Renal pelvis (tissue), 1 donor: ENCODE measurements at regions not wholly inside any gene's neighbourhood (a gene's known extent, or its start where the extent isn't known, plus 50 kb on each side); places are given as distances from the start of the nearest gene placed in this dataset.
A peak's percentile ranks its signal among the peaks of the same experiment; 100 is the strongest.

ENCODE experiments used
- DNase-seq: peaks from one replicate; pipeline ENCODE4 v3.0.0-alpha.2; 2013

DNA sequence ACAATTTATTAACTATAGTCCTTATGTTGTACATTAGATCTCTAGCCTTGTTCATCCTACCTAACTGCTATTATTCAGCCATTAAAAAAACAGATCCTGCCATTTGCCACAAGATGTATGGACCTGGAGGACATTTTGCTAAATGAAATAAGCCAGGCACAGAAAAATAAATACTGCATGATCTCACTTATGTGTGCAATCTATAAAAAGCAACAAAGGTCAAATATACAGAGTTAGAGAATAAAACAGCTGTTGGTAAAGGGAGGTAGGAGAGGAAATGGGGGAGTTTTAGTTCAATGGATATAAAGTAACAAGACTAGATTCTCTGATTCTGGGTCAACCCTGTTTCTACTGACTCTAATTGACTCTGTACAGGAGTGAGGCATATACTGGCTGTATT is 103.3 kb upstream of the FAM9C start:
- no peak for DNase-seq

- no peak for DNase-seq
Observed at GRCh38 chrX:13147147-13147546, 102.7 kb upstream of the FAM9C start.

DNA sequence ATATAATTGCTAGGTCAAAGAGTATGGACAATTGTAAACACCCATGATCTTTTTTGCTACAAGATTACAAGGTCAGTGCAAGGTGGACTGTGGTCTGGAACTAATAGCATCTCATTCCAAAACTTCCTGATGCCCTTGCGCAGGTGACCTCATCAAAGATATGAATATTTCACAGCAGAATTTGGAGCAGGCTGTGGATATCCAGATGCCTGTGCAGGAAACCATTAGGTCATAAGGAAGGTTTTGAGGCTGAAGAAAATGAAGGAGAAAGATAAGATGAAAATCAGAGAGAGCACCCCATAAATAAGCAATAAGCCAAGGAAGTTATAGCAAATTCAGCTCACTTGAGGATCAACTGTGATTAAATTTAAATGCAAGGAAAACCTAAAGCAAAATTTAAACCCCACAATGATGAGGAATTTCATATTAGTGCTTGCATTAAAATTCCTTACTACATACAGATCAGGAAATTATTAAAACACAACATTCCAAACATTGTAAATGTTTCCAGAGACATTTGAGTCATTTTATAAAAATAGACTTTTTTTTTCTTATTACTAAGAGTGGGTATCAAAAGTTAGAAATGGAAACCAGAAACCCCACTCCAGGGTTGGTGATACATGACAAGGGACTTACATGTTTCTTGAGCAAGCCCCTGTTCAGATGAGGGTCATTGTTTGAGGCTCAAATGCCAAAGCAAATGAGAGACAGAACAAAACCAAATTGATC is 100.7 kb upstream of the FAM9C start:
- DNase-seq = no peak

DNA sequence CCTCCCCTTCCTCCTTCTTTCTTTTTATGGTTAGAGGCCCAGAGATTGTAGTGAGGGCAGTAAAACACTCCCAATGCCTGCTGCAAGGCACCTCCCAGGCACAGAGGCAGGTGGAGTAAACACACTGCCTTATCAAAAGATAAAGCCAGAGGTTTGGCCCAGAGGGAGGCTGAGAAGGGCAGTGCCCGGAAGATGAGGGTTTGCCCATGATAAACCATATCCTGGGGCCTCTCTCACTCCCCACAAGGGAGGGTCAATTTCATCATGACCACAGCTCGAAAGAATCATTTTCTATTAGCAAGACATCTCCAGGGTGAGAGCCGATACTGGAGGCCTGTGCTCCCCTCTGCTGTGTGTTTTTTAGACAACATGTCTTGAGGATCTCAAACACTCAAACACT is 98.5 kb upstream of the FAM9C start:
- no peak for DNase-seq

DNA sequence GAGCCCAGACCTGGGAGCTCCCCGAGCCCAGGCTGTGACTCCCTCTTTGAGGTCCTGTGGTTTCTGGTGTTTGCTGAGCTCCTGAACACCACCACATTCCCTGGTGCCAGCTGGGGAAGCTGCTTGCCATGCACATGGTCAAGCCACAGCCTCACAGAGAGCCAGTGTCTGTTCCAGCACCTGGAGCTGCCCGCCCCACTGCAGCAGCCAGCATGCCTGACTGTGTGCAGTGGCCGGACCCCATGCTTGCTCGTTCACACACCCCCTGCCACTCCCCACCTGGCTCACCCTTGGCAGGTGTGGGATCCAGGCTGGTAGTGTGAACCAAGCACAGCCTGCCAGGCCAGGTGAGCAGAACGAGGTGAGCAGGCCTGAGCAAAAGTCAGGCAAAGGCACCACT is 95.6 kb upstream of the FAM9C start:
- no peak for DNase-seq

- no peak for DNase-seq
Observed at GRCh38 chrX:13131396-13132137, 87.1 kb upstream of the FAM9C start.

DNA sequence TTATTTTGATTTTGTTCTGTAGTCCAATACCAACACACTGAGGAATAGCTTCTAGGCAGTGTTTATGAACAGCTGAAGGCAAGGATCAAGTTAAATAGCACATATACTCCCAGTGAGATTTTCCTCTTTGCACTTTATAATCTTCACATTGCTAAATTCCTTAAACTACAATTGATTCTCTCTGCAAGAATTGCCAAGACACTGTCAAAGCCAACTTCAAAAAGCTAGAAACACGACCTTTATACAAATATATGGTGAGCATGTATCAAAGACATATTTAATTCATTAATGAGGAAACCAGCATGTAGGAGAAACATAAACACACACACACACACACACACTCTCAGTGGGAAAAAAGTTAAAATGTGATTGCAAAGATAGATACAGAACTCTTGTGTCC is 86.4 kb upstream of the FAM9C start:
- peak; percentile 42 for DNase-seq

DNA sequence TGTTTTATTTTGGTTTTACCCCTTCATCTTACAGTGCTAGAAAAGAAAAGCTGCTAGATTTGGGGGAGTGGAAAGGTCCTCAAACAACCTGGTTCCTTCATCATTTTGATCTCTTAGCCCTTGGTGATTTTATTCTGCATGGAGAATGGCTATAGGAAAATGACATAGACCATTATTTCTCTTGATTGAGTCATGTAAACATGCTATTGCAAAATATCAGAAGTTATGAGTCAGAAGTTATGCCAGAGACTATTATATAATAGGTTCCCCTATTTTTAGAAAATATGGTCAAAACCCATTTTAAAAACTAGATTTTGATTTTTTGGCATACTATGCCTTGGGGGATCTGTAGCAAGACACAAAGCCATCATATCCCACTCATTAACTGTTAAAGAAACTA is 83.7 kb upstream of the FAM9C start:
- DNase-seq = no peak

GRCh38 chrX:13126775-13127174 is 82.4 kb upstream of the FAM9C start:
- no peak for DNase-seq

GRCh38 chrX:13125188-13125587 is 80.8 kb upstream of the FAM9C start:
- no peak for DNase-seq

DNA sequence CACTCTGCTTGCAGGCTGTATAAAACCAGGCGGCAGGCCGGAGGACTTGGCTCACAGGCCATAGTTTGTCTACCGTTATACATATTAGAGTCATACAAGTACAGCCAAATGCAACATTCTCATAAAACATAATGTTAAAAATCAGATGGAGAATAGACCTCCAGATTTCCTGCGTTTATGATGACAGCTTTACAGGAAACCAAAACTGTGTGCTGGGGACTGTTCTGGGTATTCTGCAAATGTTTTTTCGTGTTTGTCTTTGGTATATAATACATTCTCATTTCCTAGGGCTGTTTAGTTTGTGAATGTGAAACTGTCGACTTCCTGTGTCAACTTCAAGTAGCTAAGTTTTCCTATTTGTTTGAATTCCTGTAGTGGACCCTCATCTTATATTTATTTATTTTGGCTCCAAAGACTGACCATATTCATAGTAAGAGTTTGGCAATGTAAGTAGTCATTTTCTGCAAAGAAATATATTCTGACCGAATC is 79.5 kb upstream of the FAM9C start:
- DNase-seq = no peak

DNA sequence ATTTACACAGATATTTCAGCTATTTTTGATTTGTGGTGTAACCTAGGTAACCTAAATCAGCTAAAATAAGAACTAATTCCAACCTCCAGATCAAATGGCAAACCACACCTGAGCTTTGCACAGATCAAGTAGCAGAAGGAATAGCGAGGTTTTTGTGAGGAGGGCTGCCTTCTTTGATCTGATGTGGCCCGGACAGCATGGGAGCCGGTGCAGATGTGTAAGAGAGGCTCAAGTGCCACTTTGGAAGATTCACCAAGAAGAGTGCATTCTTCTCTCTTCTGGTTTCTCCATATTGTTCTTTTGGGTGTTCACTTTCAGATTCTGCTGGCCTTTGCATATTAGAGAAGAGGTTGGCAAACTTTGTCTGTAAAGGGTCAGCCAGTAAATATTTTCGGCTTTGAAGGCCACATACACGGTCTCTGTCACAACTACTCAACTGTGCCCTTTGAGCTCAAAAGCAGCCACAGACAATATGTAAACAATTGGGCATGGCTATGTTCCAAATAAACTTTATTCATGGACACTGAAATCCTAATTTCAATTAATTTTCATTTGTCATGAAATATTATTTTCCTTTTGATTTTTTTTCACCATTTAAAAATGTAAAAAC is 78.9 kb upstream of the FAM9C start:
- DNase-seq = no peak

DNA sequence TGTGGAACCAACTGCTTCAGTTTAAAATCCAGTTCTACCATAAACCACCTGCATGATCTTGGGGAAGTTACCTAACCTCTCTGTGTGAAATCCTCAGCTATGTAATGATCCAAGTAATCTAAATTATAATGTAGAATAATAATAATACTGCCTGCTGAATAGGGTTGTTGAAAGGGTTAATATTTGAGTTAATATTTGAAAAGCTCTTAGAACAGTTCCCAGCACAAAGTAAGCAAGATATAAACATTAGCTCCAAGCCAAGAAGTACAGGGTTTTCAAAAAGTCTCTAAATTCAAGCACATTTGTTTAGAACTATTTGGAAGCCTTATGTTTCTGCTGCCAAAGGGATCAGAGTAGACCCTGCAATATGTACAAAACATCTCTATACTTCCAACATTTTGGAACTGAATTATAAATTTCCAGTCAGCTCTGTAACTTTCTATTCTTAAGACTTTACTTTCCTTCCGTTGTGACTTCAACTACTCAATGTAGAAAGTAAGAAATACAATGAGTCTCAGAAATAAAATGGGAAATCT is 76.7 kb upstream of the FAM9C start:
- no peak for DNase-seq

DNA sequence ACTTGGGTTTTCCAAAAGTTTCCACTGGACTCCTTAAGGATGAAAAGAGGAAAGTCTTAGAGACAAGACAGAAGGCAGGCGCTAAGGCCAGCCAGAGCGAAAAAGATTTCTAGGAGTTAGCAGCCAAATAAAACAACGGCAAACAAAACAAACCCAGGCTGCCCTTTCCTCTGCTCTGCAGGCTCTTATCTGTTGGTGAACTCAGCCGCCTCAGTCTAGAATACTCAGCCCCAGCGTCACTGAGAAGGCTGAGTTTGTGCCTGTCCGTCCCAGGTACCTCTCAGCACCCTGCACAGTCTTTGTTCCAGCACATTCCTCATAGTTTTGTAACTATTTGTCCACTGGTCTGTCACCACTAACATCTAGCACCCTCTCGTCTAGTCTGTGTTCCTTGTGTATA is 75.6 kb upstream of the FAM9C start:
- no peak for DNase-seq

DNA sequence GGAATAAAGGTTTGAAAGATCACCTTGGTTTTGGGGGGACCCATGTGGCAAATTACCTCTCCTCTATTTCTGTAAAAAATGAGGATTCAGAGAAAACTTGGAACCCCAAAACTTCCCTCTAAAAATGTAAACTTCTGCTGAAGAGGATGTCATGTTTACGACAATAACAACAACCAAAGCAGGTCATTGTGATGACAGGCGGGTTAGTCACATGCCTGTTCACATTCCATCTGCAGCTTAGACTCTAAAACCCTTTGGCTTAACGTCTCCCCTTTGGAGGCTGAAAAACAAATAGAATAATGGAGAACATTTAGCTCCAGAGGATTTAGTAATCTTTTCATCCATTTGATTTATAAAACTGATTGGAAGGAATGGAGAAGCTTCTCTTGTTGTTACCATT is 75.0 kb upstream of the FAM9C start:
- no peak for DNase-seq

DNA sequence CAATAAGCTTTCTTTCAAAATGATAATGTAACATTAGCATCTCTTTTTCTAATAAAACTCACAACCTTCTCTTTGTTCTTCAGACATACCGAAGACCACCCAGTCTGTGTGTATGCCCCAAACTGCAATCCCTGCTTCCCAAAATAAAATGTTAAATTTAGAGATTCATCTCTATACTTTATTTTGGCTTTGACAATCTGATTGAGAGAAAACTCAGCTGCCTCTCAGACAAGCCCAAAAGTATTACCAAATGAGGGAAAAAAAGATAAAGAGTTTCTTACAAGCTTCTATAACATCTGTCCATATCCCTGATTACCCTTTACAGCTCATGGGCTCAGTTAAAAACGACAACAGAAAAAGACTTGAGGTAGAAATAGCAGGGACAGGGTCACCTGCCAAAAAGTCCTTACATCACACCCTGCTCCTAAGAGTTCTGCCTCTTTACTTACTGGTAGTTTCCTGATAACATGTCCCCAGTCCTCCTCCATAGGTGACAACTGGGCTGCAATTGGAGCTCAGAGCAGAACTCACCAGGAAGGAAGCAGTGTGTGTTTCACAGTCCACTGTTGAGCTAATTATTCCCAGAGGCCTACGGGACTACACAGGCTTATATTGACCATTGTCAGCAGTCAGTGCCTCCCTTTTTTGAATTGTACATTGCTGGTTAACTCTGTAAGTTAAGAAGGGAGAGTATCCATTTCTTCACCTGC is 70.9 kb upstream of the FAM9C start:
- DNase-seq = no peak

DNA sequence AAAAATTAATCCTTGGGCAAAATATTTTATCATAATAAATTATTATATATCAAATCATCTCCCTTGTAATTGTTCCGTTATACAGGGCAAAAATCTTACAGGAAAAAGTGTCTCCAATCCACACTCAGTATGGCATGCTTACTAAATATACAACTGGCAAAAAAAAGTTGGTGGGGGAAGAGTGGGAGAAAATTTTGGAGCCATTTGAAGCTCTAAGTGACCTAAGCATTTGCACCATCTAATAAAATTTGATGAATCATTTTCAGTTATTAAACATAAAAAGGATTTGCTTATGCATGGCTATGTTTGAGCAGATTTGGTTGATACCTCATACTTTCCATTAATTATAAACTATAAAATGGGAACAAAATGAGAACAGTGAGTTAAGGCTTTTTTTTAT is 68.1 kb upstream of the FAM9C start:
- DNase-seq = no peak

- DNase-seq = no peak
Observed at GRCh38 chrX:13110433-13111324, 66.3 kb upstream of the FAM9C start.

GRCh38 chrX:13109817-13110216 is 65.4 kb upstream of the FAM9C start:
- DNase-seq = no peak

GRCh38 chrX:13103914-13104274 is 59.5 kb upstream of the FAM9C start:
- no peak for DNase-seq

DNA sequence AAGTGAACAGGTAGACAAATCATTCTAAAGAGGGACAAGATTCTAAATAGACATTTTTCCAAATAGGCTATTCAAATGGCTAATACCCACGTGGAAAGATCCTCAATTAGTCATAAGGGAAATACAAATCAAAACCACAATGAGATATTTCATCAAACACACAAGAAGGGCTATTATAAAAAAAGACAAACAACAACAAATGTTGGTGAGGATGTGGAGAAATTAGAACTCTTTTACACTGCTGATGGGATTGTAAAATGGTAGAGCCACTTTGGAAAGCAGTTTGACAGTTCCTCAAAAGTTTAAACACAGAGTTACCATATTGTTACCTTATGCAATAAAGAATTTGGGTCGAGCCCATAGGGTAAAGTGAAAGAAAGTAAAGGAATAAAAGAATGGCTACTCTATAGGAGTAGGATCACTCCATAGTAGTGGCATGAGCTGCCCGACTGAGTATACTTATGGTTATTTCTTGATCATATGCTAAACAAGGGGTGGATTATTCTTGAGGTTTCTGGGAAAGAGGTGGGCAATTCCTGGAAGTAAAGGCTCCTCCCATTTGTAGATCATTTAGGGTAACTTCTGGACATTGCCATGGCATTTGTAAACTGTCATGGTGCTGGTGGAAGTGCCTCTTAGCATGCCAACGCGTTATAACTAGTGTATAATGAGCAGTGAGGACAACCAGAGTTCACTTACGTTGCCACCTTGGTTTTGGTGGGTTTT is 58.9 kb upstream of the FAM9C start:
- no peak for DNase-seq
